ENCODE measurements at regions not wholly inside any gene's neighbourhood (a gene's known extent, or its start where the extent isn't known, plus 50 kb on each side); places are given as distances from the start of the nearest gene placed in this dataset.

DNA sequence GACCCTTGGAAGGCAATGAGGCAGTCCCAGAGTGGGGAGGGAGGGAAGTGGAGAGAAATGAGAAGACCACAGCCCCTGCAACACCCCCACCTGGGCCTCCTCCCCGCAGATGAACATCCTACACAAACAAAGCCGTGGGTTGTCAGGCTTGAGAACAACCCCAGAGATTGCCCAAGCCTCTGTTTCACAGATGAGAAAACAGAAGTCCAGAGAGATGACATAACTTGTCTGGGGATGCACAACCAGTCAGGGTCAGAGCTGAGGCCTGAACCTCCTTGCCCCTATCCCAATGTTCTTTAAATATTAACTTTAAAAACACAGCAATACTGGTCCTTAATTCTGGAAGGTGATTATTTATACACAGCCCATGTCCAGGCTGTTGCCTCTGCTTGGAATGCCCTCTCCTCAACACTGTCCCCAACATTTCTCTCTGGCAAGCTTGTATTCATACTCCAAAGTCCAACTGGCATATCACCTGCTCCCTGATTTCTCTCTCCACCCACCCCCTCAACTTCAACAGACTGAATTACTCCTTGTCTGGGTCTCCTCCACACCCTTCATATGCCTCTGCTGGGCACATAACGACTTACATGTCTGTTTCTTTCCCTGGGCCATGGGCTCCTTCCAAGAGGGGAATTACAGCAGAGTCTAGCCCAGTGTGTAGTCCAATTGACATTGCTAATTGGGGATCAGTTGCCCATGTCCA is 135.5 kb upstream of the LRFN2 start:
- Histone ChIP-seq H3K36me3 (no peaks in the 10 kb centered on the region), H3K4me2 (peak overlapping the region; percentile 74 to 97 (median 93)), H3K27ac (peak overlapping the region in 9 of 11 experiments; percentile 44 to 78 (median 74); a peak in 18 of 22 replicates), H4K20me1 (no peaks in the 10 kb centered on the region; a peak in 1 of 22 replicates), H3K4me3 (0 out of 20 replicates have a peak overlapping the region, but pooled peaks of 2 of the 10 experiments have one; percentile 1 to 8), H3K4me1 (peaks cover 55 to 91% (median 82%) of the 10 kb centered on the region in 10 experiments), H3K9me3 (replicated peaks in 1 of 11) (no peaks in the 10 kb centered on the region), H3K9ac (peak overlapping the region in 8 of 11 experiments; percentile 52 to 64 (median 59); a peak in 14 of 22 replicates), H3K27me3 (no peaks in the 10 kb centered on the region)
- TF ChIP-seq Cebpa-rat (IDR thresholded peaks at IDR 0.05): peak in 8 of 11 experiments; percentile 39 to 74 (median 58); a peak in 11 of 22 replicates

DNA sequence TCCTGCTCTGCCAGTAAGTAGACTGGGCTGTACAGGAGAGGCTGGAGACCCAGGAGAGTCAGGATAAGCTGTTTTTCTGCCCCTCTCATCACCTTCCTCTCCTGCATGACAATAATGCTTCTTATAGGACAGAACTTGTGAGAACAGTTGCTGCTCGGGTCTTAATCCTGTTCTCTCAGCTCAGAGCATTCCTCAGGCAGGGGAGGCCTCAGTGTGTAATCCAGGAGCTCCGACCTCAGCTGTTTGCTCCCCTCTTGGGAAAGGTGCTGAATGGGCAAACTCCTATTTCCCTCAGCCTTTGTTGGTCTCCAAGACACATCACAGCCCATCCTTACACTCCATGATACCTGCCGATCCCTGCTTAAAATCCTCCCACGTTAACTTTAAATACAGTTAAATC is 134.9 kb upstream of the LRFN2 start:
- peak overlapping the region in 9 of 11 experiments; percentile 44 to 78 (median 74); a peak in 18 of 22 replicates for H3K27ac ChIP-seq
- H3K4me3 ChIP-seq: 0 out of 20 replicates have a peak overlapping the region, but pooled peaks of 1 of the 10 experiments have one; percentile 1

GRCh38 chr6:40721271-40721952 is 134.2 kb upstream of the LRFN2 start:
- Histone ChIP-seq H4K20me1 (no peaks in the 10 kb centered on the region; a peak in 1 of 22 replicates), H3K4me3 (no peak overlapping the region; a peak in 1 of 20 replicates), H3K27me3 (no peaks in the 10 kb centered on the region), H3K9ac (peak overlapping the region in 8 of 11 experiments; percentile 52 to 64 (median 59); a peak in 16 of 22 replicates), H3K4me2 (peak overlapping the region; percentile 74 to 97 (median 93)), H3K27ac (peak overlapping the region in 9 of 11 experiments; percentile 44 to 78 (median 74); a peak in 18 of 22 replicates), H3K9me3 (replicated peaks in 1 of 11) (no peaks in the 10 kb centered on the region), H3K4me1 (peaks cover 55 to 92% (median 84%) of the 10 kb centered on the region in 10 experiments), H3K36me3 (no peaks in the 10 kb centered on the region)
- TF ChIP-seq Cebpa-rat (IDR thresholded peaks at IDR 0.05): no peak

More for the DNA sequence above, 134.9 kb upstream of the LRFN2 start:
- Histone ChIP-seq H3K9ac (peak overlapping the region in 8 of 11 experiments; percentile 52 to 64 (median 59); a peak in 16 of 22 replicates), H4K20me1 (no peaks in the 10 kb centered on the region; a peak in 1 of 22 replicates), H3K9me3 (replicated peaks in 1 of 11) (no peaks in the 10 kb centered on the region), H3K4me1 (peaks cover 55 to 92% (median 83%) of the 10 kb centered on the region in 10 experiments), H3K27me3 (no peaks in the 10 kb centered on the region), H3K4me2 (peak overlapping the region; percentile 74 to 97 (median 93)), H3K36me3 (no peaks in the 10 kb centered on the region)
- no peak for TF ChIP-seq Cebpa-rat (IDR thresholded peaks at IDR 0.05)

DNA sequence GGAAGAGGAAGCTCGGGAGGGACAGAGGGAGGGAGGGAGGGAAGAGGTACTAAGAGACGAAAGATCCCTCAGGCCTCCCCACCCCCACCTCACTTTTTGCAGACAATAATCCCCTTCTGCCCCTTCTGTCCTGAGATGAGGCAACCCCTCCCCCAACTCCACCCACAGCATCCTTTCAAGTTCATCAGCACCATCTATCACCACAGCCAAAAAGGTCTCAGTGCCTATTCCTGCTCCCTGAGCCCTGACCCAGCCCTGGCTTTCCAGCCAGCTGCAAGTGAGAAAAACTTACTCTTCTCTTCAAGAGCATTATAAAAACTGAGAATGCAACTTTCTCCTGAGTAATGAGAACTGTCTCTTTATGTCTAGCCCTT is 133.2 kb upstream of the LRFN2 start:
- Histone ChIP-seq H3K27ac (peak overlapping the region in 9 of 11 experiments; percentile 34 to 78 (median 73); a peak in 15 of 22 replicates), H3K4me3 (peak overlapping the region in 3 of 10 experiments; percentile 8 to 47 (median 40); a peak in 1 of 20 replicates), H3K4me2 (peak overlapping the region; percentile 74 to 97 (median 93))

DNA sequence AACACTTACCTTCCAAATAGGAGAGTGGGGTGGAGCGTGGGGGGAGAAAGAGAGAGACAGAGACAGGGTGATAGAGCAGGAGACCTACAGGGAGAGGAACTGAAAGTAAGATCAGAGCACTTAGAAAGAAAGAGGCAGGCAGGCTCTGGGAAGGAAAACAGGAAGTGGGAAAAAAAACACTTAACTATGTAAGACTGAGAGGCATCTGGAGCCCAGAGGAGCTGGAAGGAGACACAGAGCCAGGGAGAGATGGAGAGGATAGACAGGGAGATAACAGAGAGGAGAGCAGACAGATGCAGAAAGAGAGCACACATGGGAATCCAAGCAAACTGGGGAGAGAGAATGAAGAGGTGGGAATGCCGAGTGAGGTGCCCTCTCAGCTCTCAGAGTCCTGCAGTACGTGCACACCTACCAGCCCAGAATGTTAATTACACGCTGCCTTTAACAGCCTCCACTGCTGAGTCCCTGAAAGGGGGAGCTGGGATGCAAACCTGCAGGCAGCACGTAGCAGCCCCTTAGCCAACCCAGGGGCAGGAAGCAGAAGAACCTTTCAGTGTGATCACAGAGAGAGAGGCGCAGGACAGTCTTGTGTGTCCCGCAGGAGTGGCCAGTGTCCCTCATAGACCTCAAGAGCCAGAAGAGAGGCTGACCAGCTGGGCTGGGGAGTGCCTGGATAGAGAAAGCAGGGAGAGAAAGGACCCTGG is 132.7 kb upstream of the LRFN2 start:
- H3K4me3 ChIP-seq: peak overlapping the region in 8 of 10 experiments; percentile 8 to 51 (median 32); a peak in 11 of 20 replicates
- H4K20me1 ChIP-seq: no peaks in the 10 kb centered on the region; a peak in 1 of 22 replicates
- peaks cover 64 to 100% (median 93%) of the 10 kb centered on the region in 10 experiments for H3K4me1 ChIP-seq
- H3K9me3 ChIP-seq (replicated peaks in 1 of 11): no peaks in the 10 kb centered on the region
- peak overlapping the region; percentile 74 to 97 (median 93) for H3K4me2 ChIP-seq
- H3K27ac ChIP-seq: peak overlapping the region in 9 of 11 experiments; percentile 25 to 78 (median 67); a peak in 16 of 22 replicates
- no peak for TF ChIP-seq Cebpa-rat (IDR thresholded peaks at IDR 0.05)
- H3K27me3 ChIP-seq: no peaks in the 10 kb centered on the region
- H3K36me3 ChIP-seq: no peaks in the 10 kb centered on the region
- H3K9ac ChIP-seq: peak overlapping the region in 9 of 11 experiments; percentile 12 to 70 (median 38); a peak in 13 of 22 replicates

More for the DNA sequence above, 133.2 kb upstream of the LRFN2 start:
- Histone ChIP-seq H3K36me3 (no peaks in the 10 kb centered on the region), H3K27me3 (no peaks in the 10 kb centered on the region), H3K9ac (peak overlapping the region in 8 of 11 experiments; percentile 25 to 70 (median 59); a peak in 11 of 22 replicates), H4K20me1 (no peaks in the 10 kb centered on the region; a peak in 1 of 22 replicates), H3K9me3 (replicated peaks in 1 of 11) (no peaks in the 10 kb centered on the region), H3K4me1 (peaks cover 62 to 100% (median 93%) of the 10 kb centered on the region in 10 experiments)
- no peak for TF ChIP-seq Cebpa-rat (IDR thresholded peaks at IDR 0.05)

DNA sequence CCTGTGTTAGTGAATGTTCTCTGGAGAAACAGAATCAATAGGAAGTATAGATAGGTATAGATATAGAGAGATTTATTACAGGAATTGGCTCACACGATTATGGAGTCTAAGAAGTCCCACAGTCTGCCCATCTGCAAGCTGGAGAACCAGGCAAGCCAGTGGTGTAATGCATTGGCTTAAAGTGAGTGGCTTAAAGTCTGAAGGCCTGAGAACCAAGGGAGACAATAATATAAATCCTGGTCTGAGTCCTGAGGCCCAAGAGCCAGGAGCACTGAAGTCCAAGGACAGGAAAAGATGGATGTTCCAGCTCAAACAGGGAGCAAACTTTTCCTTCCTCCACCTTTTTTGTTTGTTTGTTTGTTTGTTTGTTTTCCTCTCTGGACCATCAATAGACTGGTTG is 131.2 kb upstream of the LRFN2 start:
- Histone ChIP-seq H4K20me1 (peaks cover 0 to 4% (median 0%) of the 10 kb centered on the region in 11 experiments; a peak in 1 of 22 replicates), H3K4me1 (peaks cover 58 to 100% (median 93%) of the 10 kb centered on the region in 10 experiments), H3K4me3 (no peak overlapping the region), H3K27ac (no peak overlapping the region), H3K4me2 (peak overlapping the region in 8 of 11 experiments; percentile 74 to 97 (median 93); a peak in 13 of 22 replicates), H3K36me3 (no peaks in the 10 kb centered on the region), H3K9me3 (replicated peaks in 1 of 11) (no peaks in the 10 kb centered on the region), H3K27me3 (no peaks in the 10 kb centered on the region), H3K9ac (no peak overlapping the region)
- TF ChIP-seq Cebpa-rat (IDR thresholded peaks at IDR 0.05): no peak

GRCh38 chr6:40717411-40718057 is 130.4 kb upstream of the LRFN2 start:
- peak overlapping the region in 5 of 11 experiments; percentile 7 to 95 (median 22); a peak in 5 of 22 replicates for H3K4me2 ChIP-seq
- TF ChIP-seq Cebpa-rat (IDR thresholded peaks at IDR 0.05): no peak
- H3K9ac ChIP-seq: no peak overlapping the region
- no peaks in the 10 kb centered on the region for H3K27me3 ChIP-seq
- no peaks in the 10 kb centered on the region for H3K9me3 ChIP-seq (replicated peaks in 1 of 11)
- no peak overlapping the region for H3K27ac ChIP-seq
- no peaks in the 10 kb centered on the region for H3K36me3 ChIP-seq
- H4K20me1 ChIP-seq: 0 out of 22 replicates have a peak, but pooled peaks cover 0 to 9% (median 0%) of the 10 kb centered on the region in 11 experiments
- no peak overlapping the region for H3K4me3 ChIP-seq
- H3K4me1 ChIP-seq: peaks cover 57 to 100% (median 93%) of the 10 kb centered on the region in 10 experiments

Measured in BLaER1 treated with 17β-estradiol and CSF1 and Interleukin-3, amounts not matched to agents 10 nM and 100 nM (cell line).